Astrocyte (in vitro differentiated cells and primary cell): ENCODE measurements at regions not wholly inside any gene's neighbourhood (a gene's known extent, or its start where the extent isn't known, plus 50 kb on each side); places are given as distances from the start of the nearest gene placed in this dataset.

Experiments used
- DNase-seq: peaks from one replicate; pipeline ENCODE4 v3.0.0-alpha.2; 2010; ENCODE audit warnings: low read depth
- FAIRE-seq: peaks from 2 replicates; lab custom pipeline; 2011; peaks lifted over from hg19 to GRCh38; lab: Jason Lieb, UNC
- H2AFZ ChIP-seq: 2 replicates; pipeline ENCODE4 v1.6.0; 2012; ENCODE audit warnings: low read depth, low read length, inconsistent platforms
- H3K27ac ChIP-seq: 2 replicates; pipeline ENCODE4 v1.5.1; 2011; ENCODE audit warnings: low read depth, low read length, inconsistent platforms
- H3K27me3 ChIP-seq: 2 replicates; pipeline ENCODE4 v1.6.0; 2011; ENCODE audit warnings: low read length, inconsistent platforms; ENCODE audit not compliant: insufficient read depth
- H3K36me3 ChIP-seq: 2 replicates; pipeline ENCODE4 v1.5.1; 2011; ENCODE audit warnings: low read length, inconsistent platforms; ENCODE audit not compliant: insufficient read depth
- H3K4me1 ChIP-seq: 2 replicates; pipeline ENCODE4 v1.5.1; 2011; ENCODE audit warnings: low read length, inconsistent platforms; ENCODE audit not compliant: insufficient read depth
- H3K4me2 ChIP-seq: 2 replicates; pipeline ENCODE4 v1.6.0; 2012; ENCODE audit warnings: low read length, inconsistent platforms
- H3K4me3 ChIP-seq: 2 replicates; pipeline ENCODE4 v1.5.1; 2011; ENCODE audit warnings: low read depth, mild to moderate bottlenecking, low read length, inconsistent platforms; ENCODE audit not compliant: insufficient read depth
- H3K79me2 ChIP-seq: 2 replicates; pipeline ENCODE4 v1.6.0; 2012; ENCODE audit warnings: mild to moderate bottlenecking, low read length, inconsistent platforms; ENCODE audit not compliant: insufficient read depth
- H3K9ac ChIP-seq: 2 replicates; pipeline ENCODE4 v1.6.0; 2012; ENCODE audit warnings: mild to moderate bottlenecking, low read length, inconsistent platforms
- H3K9me3 ChIP-seq: 2 replicates; pipeline ENCODE4 v1.5.1; 2012; ENCODE audit warnings: low read depth, mild to moderate bottlenecking, low read length, inconsistent platforms; ENCODE audit not compliant: insufficient read depth
- H4K20me1 ChIP-seq: 2 replicates; pipeline ENCODE4 v1.6.0; 2012; ENCODE audit warnings: low read length, inconsistent platforms; ENCODE audit not compliant: insufficient read depth
- H3K27ac Mint-ChIP-seq: one replicate; pipeline ENCODE4 v1.8.0; 2021; ENCODE audit warnings: mild to moderate bottlenecking, mixed read lengths; ENCODE audit not compliant: unreplicated experiment
- H3K27me3 Mint-ChIP-seq: one replicate; pipeline ENCODE4 v1.8.0; 2021; ENCODE audit warnings: low read depth, mixed read lengths; ENCODE audit not compliant: unreplicated experiment
- H3K36me3 Mint-ChIP-seq: one replicate; pipeline ENCODE4 v1.8.0; 2021; ENCODE audit warnings: low read depth, mixed read lengths; ENCODE audit not compliant: unreplicated experiment
- H3K4me1 Mint-ChIP-seq: one replicate; pipeline ENCODE4 v1.8.0; 2021; ENCODE audit warnings: low read depth, mixed read lengths; ENCODE audit not compliant: unreplicated experiment
- H3K4me3 Mint-ChIP-seq: one replicate; pipeline ENCODE4 v1.8.0; 2021; ENCODE audit warnings: mild to moderate bottlenecking, moderate library complexity, mixed read lengths; ENCODE audit not compliant: unreplicated experiment
- H3K9me3 Mint-ChIP-seq: one replicate; pipeline ENCODE4 v1.8.0; 2021; ENCODE audit warnings: mild to moderate bottlenecking, mixed read lengths; ENCODE audit not compliant: unreplicated experiment
- EZH2 ChIP-seq: IDR thresholded peaks from 2 replicates; pipeline ENCODE4 v1.6.1; 2012; ENCODE audit warnings: mild to moderate bottlenecking, low read length, inconsistent platforms; ENCODE audit not compliant: insufficient read depth
- TF ChIP-seq, protein P1 (sequence below): IDR thresholded peaks from 2 replicates; pipeline ENCODE4 v1.5.1; 2011; ENCODE audit warnings: low read depth, mild to moderate bottlenecking, inconsistent platforms, low read length, moderate library complexity; ENCODE audit not compliant: insufficient read depth

DNA sequence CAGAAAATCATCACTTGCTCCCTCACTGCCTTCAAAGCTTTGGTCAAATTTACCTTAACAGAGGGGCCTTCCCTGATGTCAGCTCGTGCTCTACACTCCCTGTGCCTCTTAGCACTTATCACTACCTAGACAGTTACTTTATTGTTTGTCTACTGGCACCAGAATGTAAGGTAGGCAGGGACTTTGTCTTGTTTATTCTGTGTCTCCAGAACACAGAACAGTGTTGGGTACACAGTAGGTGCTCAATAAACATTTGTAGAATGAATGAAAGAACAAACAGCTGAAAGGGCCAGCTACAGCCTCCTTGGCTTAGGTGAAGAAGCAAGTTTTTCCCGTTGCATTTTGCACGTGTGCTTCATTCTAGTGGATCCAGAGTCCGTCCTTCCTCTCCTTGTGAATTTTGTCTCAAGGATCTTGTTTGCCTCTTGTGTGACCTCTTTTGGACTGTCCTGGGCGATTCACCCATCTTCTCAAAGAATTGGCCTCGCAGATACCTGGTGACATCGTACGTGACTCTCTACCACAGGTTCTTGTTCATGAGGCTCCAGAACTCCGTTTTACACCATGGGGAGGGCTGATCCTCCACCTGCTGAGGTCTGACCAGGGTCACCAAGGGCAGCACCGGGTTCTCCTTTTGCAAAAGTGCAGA is 84.2 kb upstream of the ARMC2 start:
- Mint-ChIP-seq H3K27ac (no peak overlapping the region), H3K4me3 (no peak overlapping the region), H3K27me3 (peaks cover 36% of the 10 kb centered on the region), H3K4me1 (peaks cover 10% of the 10 kb centered on the region), H3K9me3 (peaks cover 9% of the 10 kb centered on the region), H3K36me3 (peaks cover 2% of the 10 kb centered on the region)
- no peaks in the 10 kb centered on the region for H3K36me3 ChIP-seq
- no peaks in the 10 kb centered on the region for H3K9me3 ChIP-seq
- no peaks in the 10 kb centered on the region for H4K20me1 ChIP-seq
- TF ChIP-seq, protein P1, sequence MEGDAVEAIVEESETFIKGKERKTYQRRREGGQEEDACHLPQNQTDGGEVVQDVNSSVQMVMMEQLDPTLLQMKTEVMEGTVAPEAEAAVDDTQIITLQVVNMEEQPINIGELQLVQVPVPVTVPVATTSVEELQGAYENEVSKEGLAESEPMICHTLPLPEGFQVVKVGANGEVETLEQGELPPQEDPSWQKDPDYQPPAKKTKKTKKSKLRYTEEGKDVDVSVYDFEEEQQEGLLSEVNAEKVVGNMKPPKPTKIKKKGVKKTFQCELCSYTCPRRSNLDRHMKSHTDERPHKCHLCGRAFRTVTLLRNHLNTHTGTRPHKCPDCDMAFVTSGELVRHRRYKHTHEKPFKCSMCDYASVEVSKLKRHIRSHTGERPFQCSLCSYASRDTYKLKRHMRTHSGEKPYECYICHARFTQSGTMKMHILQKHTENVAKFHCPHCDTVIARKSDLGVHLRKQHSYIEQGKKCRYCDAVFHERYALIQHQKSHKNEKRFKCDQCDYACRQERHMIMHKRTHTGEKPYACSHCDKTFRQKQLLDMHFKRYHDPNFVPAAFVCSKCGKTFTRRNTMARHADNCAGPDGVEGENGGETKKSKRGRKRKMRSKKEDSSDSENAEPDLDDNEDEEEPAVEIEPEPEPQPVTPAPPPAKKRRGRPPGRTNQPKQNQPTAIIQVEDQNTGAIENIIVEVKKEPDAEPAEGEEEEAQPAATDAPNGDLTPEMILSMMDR: no peak
- no peak for TF ChIP-seq EZH2
- no peak overlapping the region for H3K9ac ChIP-seq
- no peaks in the 10 kb centered on the region for H3K4me1 ChIP-seq
- H3K4me2 ChIP-seq: no peak overlapping the region
- no peak overlapping the region for H3K4me3 ChIP-seq
- H3K27ac ChIP-seq: no peak overlapping the region
- H3K79me2 ChIP-seq: no peaks in the 10 kb centered on the region
- no peak for DNase-seq
- no peak for FAIRE-seq
- H2AFZ ChIP-seq: no peak overlapping the region
- H3K27me3 ChIP-seq: peaks cover 4% of the 10 kb centered on the region

DNA sequence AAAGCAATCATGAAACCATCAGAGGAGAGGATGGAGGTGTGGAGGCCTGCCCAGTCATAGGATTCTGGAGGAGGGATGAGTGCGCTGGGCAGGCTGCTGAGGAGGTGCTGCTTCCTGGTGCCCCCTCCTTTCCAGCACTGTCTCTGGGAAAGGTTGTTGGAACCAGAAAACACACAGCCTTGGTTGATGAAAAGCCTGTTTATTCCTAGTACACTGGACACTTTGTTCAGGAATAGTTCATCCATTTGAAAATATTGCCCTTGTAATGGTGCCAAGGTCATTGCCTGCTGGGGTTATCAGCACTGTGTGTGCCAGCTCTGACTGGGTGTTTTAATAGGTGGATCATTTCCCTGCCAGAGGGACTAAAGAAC is 83.7 kb upstream of the ARMC2 start:
- Histone ChIP-seq H3K9me3 (no peaks in the 10 kb centered on the region), H2AFZ (no peak overlapping the region), H3K4me3 (no peak overlapping the region), H4K20me1 (no peaks in the 10 kb centered on the region), H3K27ac (no peak overlapping the region), H3K4me1 (no peaks in the 10 kb centered on the region), H3K79me2 (no peaks in the 10 kb centered on the region), H3K27me3 (peaks cover 4% of the 10 kb centered on the region), H3K9ac (no peak overlapping the region), H3K4me2 (no peak overlapping the region), H3K36me3 (no peaks in the 10 kb centered on the region)
- no peak overlapping the region for H3K4me3 Mint-ChIP-seq
- DNase-seq (no peak), FAIRE-seq (no peak)
- no peak overlapping the region for H3K27ac Mint-ChIP-seq
- peaks cover 36% of the 10 kb centered on the region for H3K27me3 Mint-ChIP-seq
- H3K4me1 Mint-ChIP-seq: peaks cover 10% of the 10 kb centered on the region
- H3K9me3 Mint-ChIP-seq: peaks cover 9% of the 10 kb centered on the region
- TF ChIP-seq EZH2: no peak
- TF ChIP-seq, protein P1: no peak
- H3K36me3 Mint-ChIP-seq: peaks cover 2% of the 10 kb centered on the region

DNA sequence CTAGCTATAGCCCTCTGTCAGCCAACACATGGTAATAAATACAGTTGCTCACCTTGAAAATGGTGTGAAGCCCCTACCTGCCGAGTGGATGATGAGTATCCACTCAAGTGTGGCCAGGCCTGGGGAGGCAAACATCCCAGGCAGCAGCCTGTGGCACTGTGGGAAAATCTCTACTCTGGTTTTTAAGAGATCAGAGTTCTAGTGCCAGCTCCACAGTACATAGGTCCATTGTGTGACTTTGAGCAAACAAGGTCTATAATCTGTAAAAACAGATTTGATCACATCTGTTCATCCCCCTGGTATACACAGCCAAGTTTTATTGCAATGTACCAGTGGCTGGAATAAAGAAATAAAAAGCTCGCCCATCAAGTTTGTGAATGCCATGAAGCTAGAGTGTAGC is 82.7 kb upstream of the ARMC2 start:
- H3K79me2 ChIP-seq: no peaks in the 10 kb centered on the region
- DNase-seq: no peak
- no peak for FAIRE-seq

More for the DNA sequence above, 82.7 kb upstream of the ARMC2 start:
- no peaks in the 10 kb centered on the region for H4K20me1 ChIP-seq
- H3K4me1 ChIP-seq: no peaks in the 10 kb centered on the region
- H3K9me3 ChIP-seq: no peaks in the 10 kb centered on the region
- no peaks in the 10 kb centered on the region for H3K36me3 ChIP-seq
- peaks cover 13% of the 10 kb centered on the region for H3K9me3 Mint-ChIP-seq
- H3K27me3 ChIP-seq: peaks cover 4% of the 10 kb centered on the region
- H3K9ac ChIP-seq: no peak overlapping the region
- no peak overlapping the region for H2AFZ ChIP-seq
- peaks cover 33% of the 10 kb centered on the region for H3K27me3 Mint-ChIP-seq
- H3K4me3 ChIP-seq: no peak overlapping the region
- H3K36me3 Mint-ChIP-seq: peaks cover 2% of the 10 kb centered on the region
- no peak overlapping the region for H3K4me2 ChIP-seq
- H3K27ac ChIP-seq: no peak overlapping the region
- no peak overlapping the region for H3K4me3 Mint-ChIP-seq
- no peak overlapping the region for H3K27ac Mint-ChIP-seq
- peaks cover 8% of the 10 kb centered on the region for H3K4me1 Mint-ChIP-seq
- TF ChIP-seq EZH2: no peak
- TF ChIP-seq, protein P1: no peak
